ENCODE measurements at regions not wholly inside any gene's neighbourhood (a gene's known extent, or its start where the extent isn't known, plus 50 kb on each side); places are given as distances from the start of the nearest gene placed in this dataset.

DNA sequence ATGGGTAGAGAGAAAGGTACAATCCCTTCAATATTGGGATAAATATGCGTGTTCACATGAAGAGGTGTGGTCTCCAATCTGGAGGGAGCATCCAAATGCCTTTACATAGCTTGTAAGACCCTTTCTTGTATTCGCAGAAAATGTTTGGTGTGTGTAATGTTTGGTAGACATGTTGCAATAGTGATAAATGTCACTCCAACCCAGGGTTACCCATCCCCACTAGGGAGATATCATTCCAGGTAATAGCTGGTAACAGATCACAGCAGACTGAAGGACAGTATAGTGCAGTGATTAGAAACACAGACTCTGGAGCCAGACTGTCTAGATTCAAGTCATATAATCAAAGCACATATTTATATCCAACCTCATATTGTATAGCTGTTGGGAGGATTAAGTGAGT lies 733.6 kb upstream of the TBX3 start:
- TF ChIP-seq, protein P1, sequence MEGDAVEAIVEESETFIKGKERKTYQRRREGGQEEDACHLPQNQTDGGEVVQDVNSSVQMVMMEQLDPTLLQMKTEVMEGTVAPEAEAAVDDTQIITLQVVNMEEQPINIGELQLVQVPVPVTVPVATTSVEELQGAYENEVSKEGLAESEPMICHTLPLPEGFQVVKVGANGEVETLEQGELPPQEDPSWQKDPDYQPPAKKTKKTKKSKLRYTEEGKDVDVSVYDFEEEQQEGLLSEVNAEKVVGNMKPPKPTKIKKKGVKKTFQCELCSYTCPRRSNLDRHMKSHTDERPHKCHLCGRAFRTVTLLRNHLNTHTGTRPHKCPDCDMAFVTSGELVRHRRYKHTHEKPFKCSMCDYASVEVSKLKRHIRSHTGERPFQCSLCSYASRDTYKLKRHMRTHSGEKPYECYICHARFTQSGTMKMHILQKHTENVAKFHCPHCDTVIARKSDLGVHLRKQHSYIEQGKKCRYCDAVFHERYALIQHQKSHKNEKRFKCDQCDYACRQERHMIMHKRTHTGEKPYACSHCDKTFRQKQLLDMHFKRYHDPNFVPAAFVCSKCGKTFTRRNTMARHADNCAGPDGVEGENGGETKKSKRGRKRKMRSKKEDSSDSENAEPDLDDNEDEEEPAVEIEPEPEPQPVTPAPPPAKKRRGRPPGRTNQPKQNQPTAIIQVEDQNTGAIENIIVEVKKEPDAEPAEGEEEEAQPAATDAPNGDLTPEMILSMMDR (IDR thresholded peaks at IDR 0.05) = no peak
- no peak for TF ChIP-seq EZH2 (IDR thresholded peaks at IDR 0.05)
